ENCODE measurements at regions not wholly inside any gene's neighbourhood (a gene's known extent, or its start where the extent isn't known, plus 50 kb on each side); places are given as distances from the start of the nearest gene placed in this dataset.
"Not testable (repeated sequence)": the region's sequence is repeated elsewhere in the genome, so short reads cannot be mapped to it uniquely, and the experiment has no call there.

GRCh38 chr13:38239874-38240273 lies 109.8 kb upstream of the UFM1 start:
- no peak for TF ChIP-seq CTCF (IDR thresholded peaks at IDR 0.05)
- no peak for TF ChIP-seq POLR2AphosphoS5 (IDR thresholded peaks at IDR 0.05)
- TF ChIP-seq POLR2A (IDR thresholded peaks at IDR 0.05), result no peak
- Histone ChIP-seq H3K27ac (no peak overlapping the region), H3K9me3 (no peaks in the 10 kb centered on the region), H3K27me3 (no peaks in the 10 kb centered on the region), H3K4me1 (no peaks in the 10 kb centered on the region), H3K36me3 (no peaks in the 10 kb centered on the region), H3K4me3 (no peak overlapping the region)
- intact Hi-C loops (cut with DNase I; ENCODE audit: low total_unique reads), result no loop called here
- DNase-seq (ENCODE audit: low spot score in 2 of 2), result no peak

- intact Hi-C loops (cut with DNase I; ENCODE audit: low total_unique reads), result no loop called here
- H3K4me3 ChIP-seq, result no peak overlapping the region
- H3K9me3 ChIP-seq, result no peaks in the 10 kb centered on the region
- no peaks in the 10 kb centered on the region for H3K36me3 ChIP-seq
- no peaks in the 10 kb centered on the region for H3K27me3 ChIP-seq
- H3K27ac ChIP-seq, result no peak overlapping the region
- DNase-seq (ENCODE audit: low spot score in 2 of 2), result no peak
- TF ChIP-seq POLR2A (IDR thresholded peaks at IDR 0.05), result no peak
- TF ChIP-seq CTCF (IDR thresholded peaks at IDR 0.05), result no peak
- TF ChIP-seq POLR2AphosphoS5 (IDR thresholded peaks at IDR 0.05), result no peak
- H3K4me1 ChIP-seq, result no peaks in the 10 kb centered on the region
These were observed 121.3 kb upstream of the UFM1 start for GRCh38 chr13:38228322-38228721.

- no peak for DNase-seq (ENCODE audit: low spot score in 2 of 2)
- no peak overlapping the region for H3K27ac ChIP-seq
- no peak overlapping the region for H3K4me3 ChIP-seq
- no peaks in the 10 kb centered on the region for H3K4me1 ChIP-seq
- H3K36me3 ChIP-seq, result no peaks in the 10 kb centered on the region
- TF ChIP-seq POLR2AphosphoS5 (IDR thresholded peaks at IDR 0.05) (no peak), CTCF (IDR thresholded peaks at IDR 0.05) (no peak), POLR2A (IDR thresholded peaks at IDR 0.05) (no peak)
- no peaks in the 10 kb centered on the region for H3K9me3 ChIP-seq
- no peaks in the 10 kb centered on the region for H3K27me3 ChIP-seq
- intact Hi-C loops (cut with DNase I; ENCODE audit: low total_unique reads), result no loop called here
These were observed 123.2 kb upstream of the UFM1 start for GRCh38 chr13:38226496-38226895.

- intact Hi-C loops (cut with DNase I; ENCODE audit: low total_unique reads), result no loop called here
- Histone ChIP-seq H3K36me3 (no peaks in the 10 kb centered on the region), H3K27me3 (no peaks in the 10 kb centered on the region), H3K4me1 (no peaks in the 10 kb centered on the region), H3K27ac (no peak overlapping the region), H3K9me3 (no peaks in the 10 kb centered on the region), H3K4me3 (no peak overlapping the region)
- no peak for DNase-seq (ENCODE audit: low spot score in 2 of 2)
- TF ChIP-seq POLR2AphosphoS5 (IDR thresholded peaks at IDR 0.05) (no peak), CTCF (IDR thresholded peaks at IDR 0.05) (no peak), POLR2A (IDR thresholded peaks at IDR 0.05) (no peak)
These were observed 126.6 kb upstream of the UFM1 start for GRCh38 chr13:38223089-38223488.

GRCh38 chr13:38221120-38221519 lies 128.5 kb upstream of the UFM1 start:
- DNase-seq (ENCODE audit: low spot score in 2 of 2); H3K4me3 ChIP-seq; intact Hi-C loops (cut with DNase I; ENCODE audit: low total_unique reads); H3K27ac ChIP-seq; H3K27me3 ChIP-seq; H3K9me3 ChIP-seq; H3K36me3 ChIP-seq; H3K4me1 ChIP-seq: not testable (repeated sequence)

GRCh38 chr13:38216181-38216580 lies 133.5 kb upstream of the UFM1 start:
- Histone ChIP-seq H3K27ac (no peak overlapping the region), H3K4me1 (no peaks in the 10 kb centered on the region), H3K9me3 (peaks cover 0 to 16% of the 10 kb centered on the region in 2 donors), H3K4me3 (no peak overlapping the region), H3K27me3 (no peaks in the 10 kb centered on the region), H3K36me3 (no peaks in the 10 kb centered on the region)
- intact Hi-C loops (cut with DNase I; ENCODE audit: low total_unique reads), result no loop called here
- DNase-seq (ENCODE audit: low spot score in 2 of 2), result no peak
- TF ChIP-seq POLR2A (IDR thresholded peaks at IDR 0.05) (no peak), CTCF (IDR thresholded peaks at IDR 0.05) (no peak), POLR2AphosphoS5 (IDR thresholded peaks at IDR 0.05) (no peak)
